ENCODE measurements at regions not wholly inside any gene's neighbourhood (a gene's known extent, or its start where the extent isn't known, plus 50 kb on each side); places are given as distances from the start of the nearest gene placed in this dataset.

DNA sequence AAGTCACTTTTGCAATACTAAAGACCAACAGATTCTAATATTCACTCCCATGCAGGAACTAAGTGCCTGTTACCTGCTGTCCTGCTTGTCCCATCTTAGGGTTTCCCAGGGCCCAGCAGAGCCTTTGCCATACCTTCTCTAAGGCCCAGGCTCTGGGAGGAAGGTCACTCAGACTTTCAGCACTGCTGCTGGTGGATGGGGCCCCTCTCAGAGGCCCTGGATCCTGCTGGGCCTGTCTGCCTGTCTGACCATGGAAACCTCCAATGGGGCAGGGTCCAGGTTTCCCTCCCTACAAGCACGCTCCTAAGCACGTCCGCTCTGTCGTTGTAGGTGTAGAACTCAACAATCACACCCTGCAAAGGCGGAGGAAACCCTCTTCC is 75.1 kb downstream of the RRM2 start:
- TF ChIP-seq, protein P1, sequence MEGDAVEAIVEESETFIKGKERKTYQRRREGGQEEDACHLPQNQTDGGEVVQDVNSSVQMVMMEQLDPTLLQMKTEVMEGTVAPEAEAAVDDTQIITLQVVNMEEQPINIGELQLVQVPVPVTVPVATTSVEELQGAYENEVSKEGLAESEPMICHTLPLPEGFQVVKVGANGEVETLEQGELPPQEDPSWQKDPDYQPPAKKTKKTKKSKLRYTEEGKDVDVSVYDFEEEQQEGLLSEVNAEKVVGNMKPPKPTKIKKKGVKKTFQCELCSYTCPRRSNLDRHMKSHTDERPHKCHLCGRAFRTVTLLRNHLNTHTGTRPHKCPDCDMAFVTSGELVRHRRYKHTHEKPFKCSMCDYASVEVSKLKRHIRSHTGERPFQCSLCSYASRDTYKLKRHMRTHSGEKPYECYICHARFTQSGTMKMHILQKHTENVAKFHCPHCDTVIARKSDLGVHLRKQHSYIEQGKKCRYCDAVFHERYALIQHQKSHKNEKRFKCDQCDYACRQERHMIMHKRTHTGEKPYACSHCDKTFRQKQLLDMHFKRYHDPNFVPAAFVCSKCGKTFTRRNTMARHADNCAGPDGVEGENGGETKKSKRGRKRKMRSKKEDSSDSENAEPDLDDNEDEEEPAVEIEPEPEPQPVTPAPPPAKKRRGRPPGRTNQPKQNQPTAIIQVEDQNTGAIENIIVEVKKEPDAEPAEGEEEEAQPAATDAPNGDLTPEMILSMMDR (IDR thresholded peaks at IDR 0.05), result no peak
- no peak for TF ChIP-seq POLR2A (IDR thresholded peaks at IDR 0.05)
- no peak for TF ChIP-seq POLR2AphosphoS5 (IDR thresholded peaks at IDR 0.05)
